NCI-H524 treated with DMSO at 0.1 percent for 48 hours (cell line): ENCODE measurements at regions not wholly inside any gene's neighbourhood (a gene's known extent, or its start where the extent isn't known, plus 50 kb on each side); places are given as distances from the start of the nearest gene placed in this dataset.

ENCODE experiments used
- DNase-seq: peaks from one replicate; lab custom pipeline; 2025; lab: John Stamatoyannopoulos, UW

- no peak for DNase-seq
Measured at GRCh38 chr15:31555022-31555421, 228.4 kb downstream of the KLF13 start.

- no peak for DNase-seq
Measured at GRCh38 chr15:31556494-31557150, 230.0 kb downstream of the KLF13 start.

GRCh38 chr15:31557899-31558298, 231.3 kb downstream of the KLF13 start:
- DNase-seq: no peak

GRCh38 chr15:31558840-31559239, 232.2 kb downstream of the KLF13 start:
- no peak for DNase-seq

DNA sequence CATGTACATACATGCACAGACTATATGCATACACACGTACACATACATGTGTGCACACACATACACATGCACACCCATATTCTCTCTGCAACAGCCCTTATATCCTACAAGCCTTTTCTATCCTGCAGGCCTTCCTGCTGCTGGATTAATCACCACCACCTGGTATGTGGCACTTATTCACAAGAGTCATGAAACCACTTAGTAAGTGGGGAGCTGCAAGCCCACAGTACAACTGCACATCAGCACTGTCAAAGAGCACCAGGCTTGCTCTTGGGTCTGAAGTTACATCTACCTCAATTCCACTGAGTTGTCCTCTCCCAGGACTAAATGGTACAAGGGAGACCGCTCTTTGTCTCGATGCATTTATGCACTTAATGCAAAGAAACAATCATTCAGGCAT, 233.2 kb downstream of the KLF13 start:
- peak; percentile 36 for DNase-seq

DNA sequence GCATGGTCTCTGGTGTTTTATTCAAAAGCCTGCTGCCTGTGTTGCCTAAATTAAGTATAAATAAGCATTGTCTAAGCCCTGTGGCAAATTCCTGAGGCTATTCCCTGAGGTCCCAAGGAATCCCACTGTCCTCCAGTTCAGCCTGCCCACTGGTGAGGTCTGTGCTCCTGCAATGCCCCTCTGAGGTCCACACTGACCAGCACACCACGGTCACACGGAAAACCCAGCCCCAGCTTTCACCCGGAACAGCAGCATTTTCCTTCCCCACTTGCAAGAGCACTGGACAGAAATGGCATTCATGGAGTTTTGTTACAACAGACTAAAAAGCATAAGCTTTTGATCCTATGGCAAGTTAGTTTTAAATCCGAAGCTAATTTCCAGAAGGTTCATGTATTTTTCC, 234.0 kb downstream of the KLF13 start:
- no peak for DNase-seq

DNA sequence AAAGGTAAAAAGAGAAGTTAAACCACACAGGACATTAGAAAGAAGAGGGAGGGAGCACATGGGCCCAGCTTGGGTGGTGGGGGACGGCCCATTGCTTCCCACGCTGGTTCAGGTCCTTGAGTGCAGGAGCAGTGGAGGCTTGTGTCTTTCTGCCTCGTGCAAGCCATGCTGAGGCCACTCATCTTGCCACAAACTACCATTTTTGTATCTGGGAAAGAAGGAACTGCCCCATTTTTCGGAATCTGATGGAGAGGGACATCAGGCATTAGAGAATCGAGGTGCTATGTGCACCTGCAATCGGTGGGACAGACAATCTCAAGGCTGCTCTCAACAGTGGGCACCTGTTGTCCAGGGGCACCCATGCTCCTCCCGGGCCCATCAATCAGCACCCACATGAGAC, 234.5 kb downstream of the KLF13 start:
- DNase-seq: no peak

DNA sequence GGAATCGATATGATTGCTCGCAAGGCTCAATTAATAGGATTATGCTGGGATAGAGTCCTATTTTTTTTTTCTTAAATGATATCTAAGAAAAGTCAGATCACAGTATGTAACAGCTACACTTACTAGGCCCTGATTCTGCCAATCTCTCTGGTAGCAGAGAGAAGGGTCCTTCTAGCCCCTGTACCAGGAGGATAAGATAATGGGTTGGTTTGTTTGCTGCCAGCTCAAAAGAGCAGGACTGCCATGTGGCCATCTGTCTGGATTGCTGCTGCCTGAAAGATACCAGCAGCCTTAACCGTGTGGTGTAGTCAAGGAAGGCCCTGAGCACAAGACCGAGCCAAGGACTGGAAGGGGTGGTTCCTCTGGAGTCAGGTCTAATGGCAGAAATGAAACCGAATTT, 236.4 kb downstream of the KLF13 start:
- no peak for DNase-seq

DNA sequence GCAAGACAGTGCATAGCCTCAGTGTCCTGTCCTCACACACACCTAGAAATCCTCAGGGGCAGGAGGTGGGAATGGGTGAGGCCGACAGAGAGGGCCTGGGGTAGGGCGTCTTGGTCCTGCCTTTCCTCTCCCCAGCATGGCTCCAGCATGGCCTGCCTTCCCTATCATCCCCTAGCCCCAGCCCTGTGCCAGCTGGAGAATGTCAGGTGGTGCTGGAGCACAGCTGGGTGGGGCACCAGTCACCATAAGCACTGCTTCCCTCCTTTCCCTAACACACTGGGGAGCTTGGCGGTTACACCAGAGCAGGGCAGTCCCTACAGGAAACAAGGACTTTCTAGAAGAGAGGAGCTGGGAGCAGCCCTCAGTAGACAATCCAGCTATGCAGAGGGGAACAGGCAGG, 236.8 kb downstream of the KLF13 start:
- no peak for DNase-seq

DNA sequence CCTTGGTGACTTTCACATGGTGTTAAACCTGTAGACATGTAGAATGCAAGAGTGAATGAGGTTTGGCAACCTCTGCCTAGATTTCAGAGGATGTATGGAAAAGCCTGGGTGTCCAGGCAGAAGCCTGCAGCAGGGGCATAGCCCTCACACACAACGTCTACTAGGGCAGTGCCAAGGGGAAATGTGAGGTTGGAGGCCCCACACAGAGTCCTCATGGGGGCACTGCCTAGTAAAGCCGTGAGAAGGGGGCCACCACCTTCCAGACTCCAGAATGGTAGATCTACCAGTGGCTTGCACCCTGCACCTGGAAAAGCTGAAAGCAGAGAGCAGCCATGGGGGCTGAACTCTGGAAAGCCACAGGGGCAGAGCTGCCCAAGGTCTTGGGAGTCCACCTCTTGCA, 241.2 kb downstream of the KLF13 start:
- DNase-seq: no peak

GRCh38 chr15:31569836-31570235, 243.2 kb downstream of the KLF13 start:
- DNase-seq: no peak

DNA sequence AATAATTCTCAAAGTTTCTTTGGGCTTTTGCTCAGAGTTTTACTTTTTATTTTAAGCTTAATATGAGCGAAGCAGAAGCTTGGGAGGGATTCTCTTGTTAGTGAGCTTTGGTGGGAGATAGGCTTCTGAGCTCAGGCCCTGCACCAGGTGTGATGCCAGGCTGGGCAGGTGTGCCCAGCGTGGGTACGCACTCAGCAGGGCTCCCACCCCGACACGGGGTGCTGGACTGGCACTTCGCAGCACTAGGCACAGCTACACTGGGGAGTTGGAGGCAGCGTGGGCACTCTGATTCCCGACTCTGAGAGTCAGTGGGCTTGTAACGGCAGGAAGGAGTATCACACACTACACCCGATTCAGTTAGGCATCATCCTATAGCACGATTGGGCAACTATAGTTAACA, 244.0 kb downstream of the KLF13 start:
- DNase-seq: no peak

DNA sequence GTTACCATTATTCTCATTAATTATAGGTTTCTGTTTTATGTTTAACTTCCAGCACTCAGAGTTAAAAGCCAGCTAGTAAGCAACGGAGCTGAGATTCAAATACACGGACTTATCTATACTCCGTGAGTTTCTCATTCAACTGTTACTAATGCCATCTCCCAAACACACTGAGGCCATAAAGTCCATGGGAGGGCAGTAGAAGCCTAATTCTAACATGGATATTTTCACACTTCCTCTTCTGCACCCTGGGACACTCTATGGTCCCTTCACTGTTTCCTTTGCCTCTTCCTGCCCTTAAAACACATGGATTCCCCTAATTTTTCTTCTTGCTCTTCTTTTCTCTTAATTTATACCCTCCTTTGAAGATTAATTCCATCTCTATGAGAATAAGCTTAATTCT, 245.0 kb downstream of the KLF13 start:
- no peak for DNase-seq

GRCh38 chr15:31573759-31574158, 247.1 kb downstream of the KLF13 start:
- no peak for DNase-seq

DNA sequence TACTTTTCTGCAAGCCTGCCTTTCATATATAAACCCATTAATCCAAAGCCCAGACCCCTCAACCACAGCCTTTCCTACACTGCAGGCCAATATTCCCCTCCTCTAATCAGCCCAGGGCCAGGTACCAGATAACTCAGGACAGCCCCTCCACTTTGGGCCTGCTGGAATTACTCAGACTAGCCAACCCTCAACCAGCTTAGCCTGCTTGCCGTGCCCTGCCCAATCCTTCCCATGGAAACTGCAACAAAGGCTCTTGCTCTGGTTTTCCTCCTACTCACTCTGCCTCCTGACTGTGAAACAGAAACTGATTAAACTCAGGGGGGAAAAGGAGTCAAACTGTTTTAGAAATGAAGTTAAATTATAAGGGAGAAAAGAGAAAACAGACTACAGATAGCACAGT, 248.1 kb downstream of the KLF13 start:
- no peak for DNase-seq

GRCh38 chr15:31577108-31577507, 250.5 kb downstream of the KLF13 start:
- DNase-seq: no peak

DNA sequence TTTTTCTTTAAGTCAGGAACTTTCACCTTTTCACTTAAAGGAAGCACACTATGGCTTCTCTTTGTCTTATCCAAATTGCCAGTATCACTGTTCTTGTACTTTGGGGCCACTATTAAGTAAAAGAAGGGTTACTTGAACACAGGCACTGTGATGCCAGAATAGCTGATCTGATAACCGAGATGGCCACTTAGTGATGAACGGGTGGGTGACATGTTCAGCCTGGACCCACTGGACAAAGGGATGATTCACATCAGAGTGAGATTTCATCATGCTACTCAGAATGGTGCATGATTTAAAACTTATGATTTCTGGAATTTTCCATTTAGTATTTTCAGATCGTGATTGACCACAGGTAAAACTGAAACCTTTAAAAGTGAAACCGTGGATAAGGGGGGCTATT, 252.6 kb downstream of the KLF13 start:
- no peak for DNase-seq

DNA sequence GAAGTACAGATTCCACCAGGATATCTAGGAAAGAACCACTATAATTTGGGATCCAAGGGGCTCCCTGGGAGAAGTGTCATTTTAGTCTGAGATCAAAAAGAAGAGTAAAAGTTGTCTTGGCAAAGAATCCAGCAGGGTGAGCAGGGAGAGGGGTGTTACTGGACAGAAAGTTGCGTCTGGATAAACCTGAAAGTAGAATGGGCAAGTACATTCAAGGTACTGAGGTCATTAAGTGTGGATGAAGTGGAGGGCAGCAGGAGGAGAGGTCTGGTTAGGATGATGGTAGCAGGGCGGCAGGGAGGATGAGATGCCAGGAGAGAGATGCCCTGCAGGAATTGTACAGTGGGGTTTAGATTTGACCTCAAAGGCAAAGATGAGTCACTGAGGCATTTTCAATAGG, 253.3 kb downstream of the KLF13 start:
- no peak for DNase-seq

- DNase-seq: no peak
Measured at GRCh38 chr15:31584195-31584594, 257.6 kb downstream of the KLF13 start.

DNA sequence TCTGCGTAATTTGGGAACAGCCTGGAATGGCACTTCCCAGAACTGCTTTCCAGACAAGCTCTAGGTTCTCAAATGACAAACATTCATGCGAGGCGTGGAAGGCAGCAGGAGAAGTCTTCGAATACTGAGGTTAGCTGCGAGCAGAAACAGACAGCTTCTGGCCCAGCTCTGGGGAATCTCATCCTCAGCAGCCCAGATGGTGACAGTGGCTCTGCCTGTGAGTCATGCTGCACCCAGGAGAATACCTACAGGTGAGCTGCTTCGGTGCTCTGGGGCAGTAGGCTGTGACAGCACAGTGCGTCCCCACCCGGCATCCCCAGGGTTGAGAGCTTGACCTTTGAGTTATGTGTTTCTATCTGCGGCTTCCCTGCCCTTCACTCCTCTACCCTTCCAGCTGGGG, 258.6 kb downstream of the KLF13 start:
- DNase-seq: no peak

GRCh38 chr15:31586841-31587240, 260.2 kb downstream of the KLF13 start:
- no peak for DNase-seq

GRCh38 chr15:31587583-31587982, 260.9 kb downstream of the KLF13 start:
- no peak for DNase-seq

DNA sequence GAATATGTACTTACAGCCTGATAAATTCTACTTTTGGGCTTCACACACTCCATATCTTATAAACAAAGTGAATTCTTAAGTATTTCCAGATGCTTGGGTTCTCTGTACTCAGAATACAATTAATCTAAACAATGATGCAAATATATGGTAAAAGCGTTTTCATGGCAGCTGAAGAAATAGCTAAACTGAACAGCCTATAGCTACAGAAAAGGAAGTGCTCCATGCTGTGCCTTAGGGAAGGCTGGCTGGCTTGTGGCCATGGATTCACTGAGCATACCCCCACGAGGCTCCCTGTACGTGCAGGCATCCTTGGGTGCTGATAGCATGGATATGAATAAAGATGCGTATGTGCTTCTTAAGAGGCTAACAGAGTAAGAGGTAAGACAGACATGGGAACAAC, 264.0 kb downstream of the KLF13 start:
- no peak for DNase-seq

DNA sequence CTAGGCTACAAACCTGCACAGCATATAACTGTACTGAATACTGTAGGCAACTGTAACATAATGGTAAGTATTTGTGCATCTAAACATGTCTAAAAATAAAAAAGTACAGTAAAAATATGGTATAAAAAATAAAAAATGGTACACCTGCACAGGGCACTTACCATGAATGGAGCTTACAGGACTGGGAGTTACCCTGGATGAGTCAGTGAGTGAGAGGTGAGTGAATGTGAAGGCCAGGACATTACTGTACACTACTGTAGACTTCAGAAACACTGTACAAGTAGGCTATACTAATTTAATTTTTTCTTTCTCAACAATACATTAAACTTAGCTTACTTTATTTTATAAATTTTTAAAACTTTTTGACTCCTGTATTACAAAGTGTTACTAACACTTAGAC, 265.3 kb downstream of the KLF13 start:
- no peak for DNase-seq

GRCh38 chr15:31597466-31597865, 270.8 kb downstream of the KLF13 start:
- DNase-seq: no peak
